Fibroblast of lung (primary cell): ENCODE measurements at regions not wholly inside any gene's neighbourhood (a gene's known extent, or its start where the extent isn't known, plus 50 kb on each side); places are given as distances from the start of the nearest gene placed in this dataset.

Source experiments
- DNase-seq, 2 donors: peaks; one replicate each; pipeline versions ENCODE4 v3.0.0 to v3.0.0-alpha.2; 2010; ENCODE audit warnings: low read depth in 2 of 2
- H2AFZ ChIP-seq: 2 replicates; pipeline ENCODE4 v1.5.1; 2012; ENCODE audit warnings: low read length, control low read depth, inconsistent platforms
- H3K27ac ChIP-seq: 2 replicates; pipeline ENCODE4 v1.5.1; 2011; ENCODE audit warnings: low read length, control low read depth; ENCODE audit not compliant: insufficient read depth
- H3K27me3 ChIP-seq: 2 replicates; pipeline ENCODE4 v1.5.1; 2011; ENCODE audit warnings: mild to moderate bottlenecking, low read length; ENCODE audit not compliant: control insufficient read depth, insufficient read depth
- H3K36me3 ChIP-seq: 2 replicates; pipeline ENCODE4 v1.5.1; 2011; ENCODE audit warnings: low read length; ENCODE audit not compliant: control insufficient read depth, insufficient read depth
- H3K4me1 ChIP-seq: 2 replicates; pipeline ENCODE4 v1.5.1; 2011; ENCODE audit warnings: low read length; ENCODE audit not compliant: control insufficient read depth, insufficient read depth; ENCODE audit errors: extremely low read depth
- H3K4me2 ChIP-seq: 2 replicates; pipeline ENCODE4 v1.5.1; 2011; ENCODE audit warnings: low read length, control low read depth; ENCODE audit not compliant: insufficient read depth; ENCODE audit errors: extremely low read depth
- H3K4me3 ChIP-seq, 4 experiments: fragments of 200-600 bp in 1 of 4; sonication (generic) in 1 of 4; replicated peaks in 1 of 4; 2 replicates each; pipeline ENCODE4 v1.5.1; 2011 to 2016; ENCODE audit warnings: low read length in 4 of 4, low read depth in 3 of 4, mild to moderate bottlenecking in 3 of 4, control low read depth in 2 of 4, inconsistent platforms in 1 of 4, mixed read lengths in 1 of 4; ENCODE audit not compliant: insufficient read depth in 1 of 4; ENCODE audit errors: control extremely low read depth in 1 of 4
- H3K79me2 ChIP-seq: 2 replicates; pipeline ENCODE4 v1.5.1; 2012; ENCODE audit warnings: mild to moderate bottlenecking, low read length, inconsistent platforms; ENCODE audit not compliant: control insufficient read depth, insufficient read depth
- H3K9ac ChIP-seq: 2 replicates; pipeline ENCODE4 v1.5.1; 2011; ENCODE audit warnings: mild to moderate bottlenecking, low read length, control low read depth; ENCODE audit not compliant: insufficient read depth
- H3K9me3 ChIP-seq: 2 replicates; pipeline ENCODE4 v1.5.1; 2012; ENCODE audit warnings: low read depth, low read length; ENCODE audit not compliant: control insufficient read depth, insufficient read depth
- H4K20me1 ChIP-seq: 2 replicates; pipeline ENCODE4 v1.5.1; 2011; ENCODE audit warnings: low read length; ENCODE audit not compliant: control insufficient read depth, insufficient read depth; ENCODE audit errors: extremely low read depth
- EZH2 ChIP-seq: IDR thresholded peaks from 2 replicates; pipeline ENCODE4 v1.5.1; 2012; ENCODE audit warnings: low read length, control low read depth, mild to moderate bottlenecking; ENCODE audit errors: missing control alignments
- TF ChIP-seq, protein P1 (sequence below), 2 donors: IDR thresholded peaks in 1 of 2; conservative IDR thresholded peaks in 1 of 2; 1 replicate in 1 of 2; 2 replicates in 1 of 2; pipeline ENCODE4 v1.5.1; 2011 to 2012; ENCODE audit warnings: low read length in 2 of 2, control low read depth in 1 of 2, inconsistent platforms in 1 of 2, low read depth in 1 of 2, mild to moderate bottlenecking in 1 of 2

DNA sequence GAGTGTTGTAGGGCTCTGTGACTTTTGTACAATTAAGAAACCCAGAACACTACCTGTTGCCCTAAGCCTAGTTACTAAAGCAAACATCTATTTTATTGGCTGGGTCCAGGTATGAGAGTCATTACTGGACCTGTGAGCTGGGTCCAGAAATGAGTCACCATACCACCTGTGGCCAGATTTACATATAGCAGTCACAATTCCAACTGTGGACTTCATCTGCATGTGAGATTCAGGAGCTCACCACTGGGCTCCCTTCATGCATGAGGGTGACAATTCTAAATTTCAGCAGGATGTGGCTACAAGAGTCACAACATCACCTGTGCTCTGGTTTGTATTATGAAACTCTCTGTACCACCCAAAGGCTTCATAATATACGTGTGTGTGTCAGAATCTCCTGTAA, 2038.0 kb downstream of the TP53TG3F start:
- no peak overlapping the region for H3K4me3 ChIP-seq
- no peaks in the 10 kb centered on the region for H3K9me3 ChIP-seq
- no peak overlapping the region for H3K4me2 ChIP-seq
- H3K27me3 ChIP-seq = no peaks in the 10 kb centered on the region
- no peaks in the 10 kb centered on the region for H3K36me3 ChIP-seq
- no peak overlapping the region for H3K9ac ChIP-seq
- no peak overlapping the region for H2AFZ ChIP-seq
- H4K20me1 ChIP-seq = no peaks in the 10 kb centered on the region
- H3K79me2 ChIP-seq = no peaks in the 10 kb centered on the region
- no peaks in the 10 kb centered on the region for H3K4me1 ChIP-seq
- TF ChIP-seq, protein P1, sequence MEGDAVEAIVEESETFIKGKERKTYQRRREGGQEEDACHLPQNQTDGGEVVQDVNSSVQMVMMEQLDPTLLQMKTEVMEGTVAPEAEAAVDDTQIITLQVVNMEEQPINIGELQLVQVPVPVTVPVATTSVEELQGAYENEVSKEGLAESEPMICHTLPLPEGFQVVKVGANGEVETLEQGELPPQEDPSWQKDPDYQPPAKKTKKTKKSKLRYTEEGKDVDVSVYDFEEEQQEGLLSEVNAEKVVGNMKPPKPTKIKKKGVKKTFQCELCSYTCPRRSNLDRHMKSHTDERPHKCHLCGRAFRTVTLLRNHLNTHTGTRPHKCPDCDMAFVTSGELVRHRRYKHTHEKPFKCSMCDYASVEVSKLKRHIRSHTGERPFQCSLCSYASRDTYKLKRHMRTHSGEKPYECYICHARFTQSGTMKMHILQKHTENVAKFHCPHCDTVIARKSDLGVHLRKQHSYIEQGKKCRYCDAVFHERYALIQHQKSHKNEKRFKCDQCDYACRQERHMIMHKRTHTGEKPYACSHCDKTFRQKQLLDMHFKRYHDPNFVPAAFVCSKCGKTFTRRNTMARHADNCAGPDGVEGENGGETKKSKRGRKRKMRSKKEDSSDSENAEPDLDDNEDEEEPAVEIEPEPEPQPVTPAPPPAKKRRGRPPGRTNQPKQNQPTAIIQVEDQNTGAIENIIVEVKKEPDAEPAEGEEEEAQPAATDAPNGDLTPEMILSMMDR (conservative IDR thresholded peaks at IDR 0.05 in 1 of 2, IDR thresholded peaks at IDR 0.05 in 1 of 2; ENCODE audit: low read depth in 1 of 2, low read length in 2 of 2) = no peak
- DNase-seq = no peak
- H3K27ac ChIP-seq = no peak overlapping the region

DNA sequence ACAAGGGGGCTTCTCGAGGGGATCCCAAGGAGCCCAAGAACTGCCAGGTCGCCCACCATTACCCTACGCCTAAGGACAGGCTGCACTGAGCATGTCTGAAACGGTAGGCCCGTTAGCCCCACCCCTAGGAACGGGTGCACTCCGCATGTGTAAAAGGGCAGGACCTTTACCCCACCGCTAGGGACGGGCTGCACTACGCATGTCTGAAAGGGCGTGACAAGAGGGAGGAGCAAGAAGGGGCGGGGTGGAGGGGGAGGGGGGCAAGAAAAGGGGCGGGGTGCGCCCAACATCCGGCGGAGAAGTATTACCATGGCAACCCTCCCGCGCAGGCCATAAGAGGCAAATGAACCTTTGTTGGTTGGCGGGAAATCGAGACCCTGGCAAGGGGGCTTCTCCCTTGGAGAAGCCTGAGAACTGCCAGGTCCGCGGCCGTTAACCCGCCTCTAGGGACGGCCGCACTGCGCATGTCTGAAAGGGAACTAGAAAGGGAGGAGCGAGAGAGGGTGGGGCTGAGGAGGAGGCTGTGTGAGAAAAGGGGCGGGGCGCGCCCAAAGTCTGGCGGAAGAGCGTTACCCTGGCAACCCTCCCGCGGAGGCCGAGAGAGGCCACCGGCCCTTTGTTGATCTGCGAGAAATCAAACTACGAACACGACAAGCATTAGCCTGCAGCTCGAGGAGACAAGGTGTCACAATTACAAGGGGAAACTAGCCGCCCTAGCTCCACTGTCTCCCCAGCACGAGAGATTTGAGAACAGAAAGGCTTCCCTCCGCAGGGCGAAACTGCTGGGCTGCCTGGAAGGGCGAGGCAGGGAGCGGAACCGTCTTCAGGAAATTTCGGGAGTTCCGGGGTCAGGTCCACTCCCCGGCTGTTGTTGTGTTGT, 2046.8 kb downstream of the TP53TG3F start:
- Histone ChIP-seq H3K27me3 (no peaks in the 10 kb centered on the region), H3K36me3 (no peaks in the 10 kb centered on the region), H3K79me2 (no peaks in the 10 kb centered on the region), H3K4me1 (no peaks in the 10 kb centered on the region), H3K9me3 (peaks cover 2% of the 10 kb centered on the region), H3K27ac (no peak overlapping the region), H3K4me2 (no peak overlapping the region), H3K9ac (no peak overlapping the region), H3K4me3 (no peak overlapping the region), H2AFZ (no peak overlapping the region), H4K20me1 (no peaks in the 10 kb centered on the region)
- no peak for DNase-seq
- TF ChIP-seq EZH2 = no peak
- TF ChIP-seq, protein P1 (conservative IDR thresholded peaks at IDR 0.05 in 1 of 2, IDR thresholded peaks at IDR 0.05 in 1 of 2; ENCODE audit: low read depth in 1 of 2, low read length in 2 of 2) = no peak

DNA sequence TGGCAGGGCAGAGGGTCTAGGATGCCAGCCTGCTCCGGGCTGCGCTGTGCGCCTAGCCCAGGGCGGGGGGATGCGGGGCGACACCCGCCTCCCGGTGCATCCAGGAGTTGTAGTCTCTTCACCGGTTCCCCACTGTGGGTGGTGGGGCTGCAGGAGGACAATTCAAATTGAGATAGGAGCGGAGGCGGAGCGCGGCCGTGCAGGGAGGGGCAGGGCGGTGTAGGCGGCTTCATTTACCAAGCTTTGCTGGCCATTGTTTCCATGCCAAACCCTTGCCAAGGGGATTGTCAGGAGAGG, 2047.4 kb downstream of the TP53TG3F start:
- Histone ChIP-seq H4K20me1 (no peaks in the 10 kb centered on the region), H3K9ac (no peak overlapping the region)
- TF ChIP-seq, protein P1 (conservative IDR thresholded peaks at IDR 0.05 in 1 of 2, IDR thresholded peaks at IDR 0.05 in 1 of 2; ENCODE audit: low read depth in 1 of 2, low read length in 2 of 2) = no peak

More for the DNA sequence above, 2047.4 kb downstream of the TP53TG3F start:
- Histone ChIP-seq H3K36me3 (no peaks in the 10 kb centered on the region), H3K79me2 (no peaks in the 10 kb centered on the region), H3K4me2 (no peak overlapping the region), H3K27ac (no peak overlapping the region), H3K4me1 (no peaks in the 10 kb centered on the region), H3K27me3 (no peaks in the 10 kb centered on the region), H3K4me3 (no peak overlapping the region), H2AFZ (no peak overlapping the region), H3K9me3 (peaks cover 2% of the 10 kb centered on the region)
- no peak for DNase-seq
